Esophagus squamous epithelium (tissue), 5 donors: ENCODE measurements at regions not wholly inside any gene's neighbourhood (a gene's known extent, or its start where the extent isn't known, plus 50 kb on each side); places are given as distances from the start of the nearest gene placed in this dataset.

Experiments
- DNase-seq: peaks from one replicate; lab custom pipeline; 2025; lab: John Stamatoyannopoulos, UW
- H3K27ac ChIP-seq, 4 donors: fragments of 200-600 bp; sonication (generic); one replicate each; pipeline ENCODE4 v1.5.1; 2016 to 2019; ENCODE audit warnings: mild to moderate bottlenecking in 1 of 4
- H3K27me3 ChIP-seq, 4 donors: fragments of 200-600 bp; sonication (generic); 1 replicate in 3 of 4; 2 replicates in 1 of 4; pipeline versions ENCODE4 v1.5.1 to v1.6.0; 2017 to 2021; ENCODE audit warnings: antibody characterized with exemption in 1 of 4
- H3K36me3 ChIP-seq, 3 donors: fragments of 200-600 bp; sonication (generic); one replicate each; pipeline ENCODE4 v1.5.1; 2016 to 2019
- H3K4me1 ChIP-seq, 3 donors: fragments of 200-600 bp; sonication (generic); one replicate each; pipeline ENCODE4 v1.5.1; 2017 to 2019
- H3K4me3 ChIP-seq, 4 donors: fragments of 200-600 bp; sonication (generic); 1 replicate in 3 of 4; 2 replicates in 1 of 4; pipeline ENCODE4 v1.5.1; 2016 to 2019; ENCODE audit warnings: mild to moderate bottlenecking in 2 of 4, moderate library complexity in 1 of 4
- H3K9me3 ChIP-seq, 3 donors: fragments of 200-600 bp; sonication (generic); one replicate each; pipeline ENCODE4 v1.5.1; 2016 to 2019
- CTCF ChIP-seq, 6 experiments: fragments of 450-650 bp in 4 of 6; fragments of 200-600 bp in 2 of 6; sonication (generic) in 2 of 6; IDR thresholded peaks; one replicate each; pipeline ENCODE4 v1.5.1; 2016 to 2019; ENCODE audit warnings: antibody characterized with exemption in 6 of 6, mild to moderate bottlenecking in 4 of 6, moderate library complexity in 4 of 6
- POLR2A ChIP-seq, 4 donors: fragments of 450-650 bp; IDR thresholded peaks; one replicate each; pipeline ENCODE4 v1.6.1; 2017; ENCODE audit warnings: antibody characterized with exemption in 4 of 4, mild to moderate bottlenecking in 4 of 4, moderate library complexity in 3 of 4
- WGBS, 2 donors: methylation state at CpG; one replicate each; pipeline ENCODE4 v1.1.5; 2018; 5-methylcytosine and 5-hydroxymethylcytosine counted together
- intact Hi-C: fragments of 100-400 bp; cut with DNase I; formaldehyde crosslinking; loops from one replicate; pipeline ENCODE4 v1.15.0; 2022
- donor health status: DM: yes; HTN: yes; CAD: no.

- Histone ChIP-seq H3K27ac (no peak overlapping the region), H3K27me3 (peaks cover 0 to 19% (median 0%) of the 10 kb centered on the region in 4 donors), H3K36me3 (no peaks in the 10 kb centered on the region), H3K9me3 (peaks cover 0 to 13% (median 12%) of the 10 kb centered on the region in 3 donors), H3K4me3 (no peak overlapping the region), H3K4me1 (peaks cover 0 to 15% (median 0%) of the 10 kb centered on the region in 3 donors)
- TF ChIP-seq POLR2A (IDR thresholded peaks at IDR 0.05) (no peak), CTCF (IDR thresholded peaks at IDR 0.05) (no peak)
- 48 to 65% methylated on average over 4 of the region's 4 CpGs for WGBS, 2 donors
- DNase-seq, result no peak
- intact Hi-C loops, result no loop called here
Observed at GRCh38 chr1:4315202-4315601, 339.2 kb upstream of the AJAP1 start.

- WGBS, 2 donors, result 85 to 92% methylated on average over 3 to 5 of the region's 6 CpGs
- TF ChIP-seq POLR2A (IDR thresholded peaks at IDR 0.05), result no peak
- no peak for TF ChIP-seq CTCF (IDR thresholded peaks at IDR 0.05)
- Histone ChIP-seq H3K4me1 (peaks cover 0 to 19% (median 0%) of the 10 kb centered on the region in 3 donors), H3K27me3 (peaks cover 0 to 21% (median 0%) of the 10 kb centered on the region in 4 donors), H3K4me3 (no peak overlapping the region), H3K36me3 (no peaks in the 10 kb centered on the region), H3K9me3 (peaks cover 0 to 13% (median 12%) of the 10 kb centered on the region in 3 donors), H3K27ac (no peak overlapping the region)
- intact Hi-C loops, result no loop called here
- DNase-seq, result no peak
Observed at GRCh38 chr1:4317207-4317606, 337.2 kb upstream of the AJAP1 start.

- peaks cover 0 to 24% (median 0%) of the 10 kb centered on the region in 4 donors for H3K27me3 ChIP-seq
- H3K36me3 ChIP-seq, result no peaks in the 10 kb centered on the region
- WGBS, 2 donors, result 76 to 92% methylated on average over 4 to 6 of the region's 8 CpGs
- intact Hi-C loops, result no loop called here
- DNase-seq, result no peak
- H3K4me1 ChIP-seq, result peaks cover 0 to 28% (median 0%) of the 10 kb centered on the region in 3 donors
- H3K9me3 ChIP-seq, result peaks cover 0 to 11% (median 9%) of the 10 kb centered on the region in 3 donors
- no peak overlapping the region for H3K4me3 ChIP-seq
- TF ChIP-seq POLR2A (IDR thresholded peaks at IDR 0.05) (no peak), CTCF (IDR thresholded peaks at IDR 0.05) (no peak)
- H3K27ac ChIP-seq, result no peak overlapping the region
Observed at GRCh38 chr1:4318720-4319119, 335.7 kb upstream of the AJAP1 start.

- peaks cover 0 to 28% (median 0%) of the 10 kb centered on the region in 3 donors for H3K4me1 ChIP-seq
- no peak overlapping the region for H3K27ac ChIP-seq
- H3K36me3 ChIP-seq, result no peaks in the 10 kb centered on the region
- intact Hi-C loops, result no loop called here
- H3K27me3 ChIP-seq, result peaks cover 0 to 24% (median 0%) of the 10 kb centered on the region in 4 donors
- WGBS, 2 donors, result 19% methylated on average over 2 of the region's 2 CpGs; no CpG with 5 or more reads in 1 of the 2 donors
- DNase-seq, result no peak
- no peak for TF ChIP-seq CTCF (IDR thresholded peaks at IDR 0.05)
- TF ChIP-seq POLR2A (IDR thresholded peaks at IDR 0.05), result no peak
- no peak overlapping the region for H3K4me3 ChIP-seq
- H3K9me3 ChIP-seq, result peaks cover 0 to 3% (median 1%) of the 10 kb centered on the region in 3 donors
Observed at GRCh38 chr1:4319496-4319895, 334.9 kb upstream of the AJAP1 start.

GRCh38 chr1:4322881-4323280, 331.5 kb upstream of the AJAP1 start:
- DNase-seq, result no peak
- Histone ChIP-seq H3K4me1 (peaks cover 0 to 28% (median 0%) of the 10 kb centered on the region in 3 donors), H3K4me3 (no peak overlapping the region), H3K27me3 (peaks cover 0 to 24% (median 0%) of the 10 kb centered on the region in 4 donors), H3K9me3 (no peaks in the 10 kb centered on the region), H3K36me3 (no peaks in the 10 kb centered on the region), H3K27ac (no peak overlapping the region)
- TF ChIP-seq CTCF (IDR thresholded peaks at IDR 0.05), result no peak
- TF ChIP-seq POLR2A (IDR thresholded peaks at IDR 0.05), result no peak
- intact Hi-C loops, result no loop called here
- 38 to 75% methylated on average over 7 of the region's 7 CpGs for WGBS, 2 donors
